ENCODE measurements at regions not wholly inside any gene's neighbourhood (a gene's known extent, or its start where the extent isn't known, plus 50 kb on each side); places are given as distances from the start of the nearest gene placed in this dataset.

DNA sequence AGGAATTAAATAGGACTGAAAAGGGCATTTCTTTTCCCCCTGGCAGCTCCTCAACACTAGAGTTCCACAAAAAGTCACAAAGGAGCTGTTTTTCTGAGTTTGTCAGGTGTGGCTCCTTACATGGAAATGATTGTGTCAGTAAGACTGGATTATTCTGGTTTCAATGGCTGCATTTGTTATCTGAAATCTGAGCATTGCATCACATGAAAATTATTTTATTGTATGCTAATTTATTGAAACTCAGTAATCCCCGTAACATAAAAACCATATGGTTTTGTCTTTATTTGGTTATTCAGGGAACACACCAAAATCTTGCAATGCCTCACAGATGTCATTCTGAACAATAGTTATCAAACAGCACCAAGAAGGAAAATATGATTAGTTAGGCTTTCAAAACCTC, 439.7 kb upstream of the TNP1 start:
- H3K4me1 ChIP-seq (ENCODE audit: insufficient read depth, low read length): no peaks in the 10 kb centered on the region
- no peaks in the 10 kb centered on the region for H4K20me1 ChIP-seq (ENCODE audit: insufficient read depth, low read length)
- H2AFZ ChIP-seq (ENCODE audit: low read depth, low read length): no peak overlapping the region
- no peak overlapping the region for H3K9ac ChIP-seq (ENCODE audit: low read depth, low read length)
- H3K27ac ChIP-seq (ENCODE audit: low read length): no peak overlapping the region
- no peak overlapping the region for H3K4me3 ChIP-seq (ENCODE audit: low read depth in 1 of 2, low read length in 2 of 2)
- DNase-seq (no peak), ATAC-seq (ENCODE audit: insufficient read depth, low read depth) (no peak)
- H3K36me3 ChIP-seq (ENCODE audit: insufficient read depth, low read length): no peaks in the 10 kb centered on the region
- H3K4me2 ChIP-seq (ENCODE audit: insufficient read depth, low read length): no peak overlapping the region
- H3K27me3 ChIP-seq (ENCODE audit: insufficient read depth, low read length, poor library complexity): peaks cover 20% of the 10 kb centered on the region
- TF ChIP-seq, protein P1, sequence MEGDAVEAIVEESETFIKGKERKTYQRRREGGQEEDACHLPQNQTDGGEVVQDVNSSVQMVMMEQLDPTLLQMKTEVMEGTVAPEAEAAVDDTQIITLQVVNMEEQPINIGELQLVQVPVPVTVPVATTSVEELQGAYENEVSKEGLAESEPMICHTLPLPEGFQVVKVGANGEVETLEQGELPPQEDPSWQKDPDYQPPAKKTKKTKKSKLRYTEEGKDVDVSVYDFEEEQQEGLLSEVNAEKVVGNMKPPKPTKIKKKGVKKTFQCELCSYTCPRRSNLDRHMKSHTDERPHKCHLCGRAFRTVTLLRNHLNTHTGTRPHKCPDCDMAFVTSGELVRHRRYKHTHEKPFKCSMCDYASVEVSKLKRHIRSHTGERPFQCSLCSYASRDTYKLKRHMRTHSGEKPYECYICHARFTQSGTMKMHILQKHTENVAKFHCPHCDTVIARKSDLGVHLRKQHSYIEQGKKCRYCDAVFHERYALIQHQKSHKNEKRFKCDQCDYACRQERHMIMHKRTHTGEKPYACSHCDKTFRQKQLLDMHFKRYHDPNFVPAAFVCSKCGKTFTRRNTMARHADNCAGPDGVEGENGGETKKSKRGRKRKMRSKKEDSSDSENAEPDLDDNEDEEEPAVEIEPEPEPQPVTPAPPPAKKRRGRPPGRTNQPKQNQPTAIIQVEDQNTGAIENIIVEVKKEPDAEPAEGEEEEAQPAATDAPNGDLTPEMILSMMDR (IDR thresholded peaks at IDR 0.05; ENCODE audit: borderline replicate concordance, extremely low read depth, low read length, poor library complexity, severe bottlenecking): no peak
- no peak for TF ChIP-seq EZH2 (IDR thresholded peaks at IDR 0.05; ENCODE audit: borderline replicate concordance, low read depth, low read length, severe bottlenecking)
- H3K79me2 ChIP-seq (ENCODE audit: insufficient read depth, low read length): no peaks in the 10 kb centered on the region
- no peaks in the 10 kb centered on the region for H3K9me3 ChIP-seq (ENCODE audit: insufficient read depth, low read length, severe bottlenecking)

DNA sequence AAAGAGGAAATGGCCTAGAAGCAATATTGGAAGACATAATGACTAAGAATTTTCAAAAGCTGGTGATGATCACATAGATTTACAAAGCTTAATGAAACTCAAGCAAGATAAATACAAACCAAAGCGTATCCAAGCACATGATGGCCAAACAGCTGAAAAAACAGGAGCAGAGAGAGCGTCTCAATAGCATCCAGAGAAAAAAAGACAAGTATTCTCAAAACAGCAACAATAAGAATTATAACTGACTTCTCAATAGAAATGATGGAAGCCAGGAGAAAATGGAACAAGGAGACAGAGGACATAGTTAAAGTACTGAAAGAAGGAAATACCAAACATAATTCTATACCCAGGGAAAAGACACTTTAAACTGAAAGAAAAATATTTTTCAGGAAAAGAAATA, 437.2 kb upstream of the TNP1 start:
- no peak for DNase-seq
- no peaks in the 10 kb centered on the region for H4K20me1 ChIP-seq (ENCODE audit: insufficient read depth, low read length)
- H3K27me3 ChIP-seq (ENCODE audit: insufficient read depth, low read length, poor library complexity): peaks cover 11% of the 10 kb centered on the region
- no peak for ATAC-seq (ENCODE audit: insufficient read depth, low read depth)
- H3K9ac ChIP-seq (ENCODE audit: low read depth, low read length): no peak overlapping the region
- H2AFZ ChIP-seq (ENCODE audit: low read depth, low read length): no peak overlapping the region
- no peaks in the 10 kb centered on the region for H3K36me3 ChIP-seq (ENCODE audit: insufficient read depth, low read length)
- TF ChIP-seq, protein P1 (IDR thresholded peaks at IDR 0.05; ENCODE audit: borderline replicate concordance, extremely low read depth, low read length, poor library complexity, severe bottlenecking): no peak
- TF ChIP-seq EZH2 (IDR thresholded peaks at IDR 0.05; ENCODE audit: borderline replicate concordance, low read depth, low read length, severe bottlenecking): no peak
- H3K27ac ChIP-seq (ENCODE audit: low read length): no peak overlapping the region
- H3K4me1 ChIP-seq (ENCODE audit: insufficient read depth, low read length): no peaks in the 10 kb centered on the region
- no peaks in the 10 kb centered on the region for H3K9me3 ChIP-seq (ENCODE audit: insufficient read depth, low read length, severe bottlenecking)
- H3K4me3 ChIP-seq (ENCODE audit: low read depth in 1 of 2, low read length in 2 of 2): no peak overlapping the region
- no peaks in the 10 kb centered on the region for H3K79me2 ChIP-seq (ENCODE audit: insufficient read depth, low read length)
- no peak overlapping the region for H3K4me2 ChIP-seq (ENCODE audit: insufficient read depth, low read length)

DNA sequence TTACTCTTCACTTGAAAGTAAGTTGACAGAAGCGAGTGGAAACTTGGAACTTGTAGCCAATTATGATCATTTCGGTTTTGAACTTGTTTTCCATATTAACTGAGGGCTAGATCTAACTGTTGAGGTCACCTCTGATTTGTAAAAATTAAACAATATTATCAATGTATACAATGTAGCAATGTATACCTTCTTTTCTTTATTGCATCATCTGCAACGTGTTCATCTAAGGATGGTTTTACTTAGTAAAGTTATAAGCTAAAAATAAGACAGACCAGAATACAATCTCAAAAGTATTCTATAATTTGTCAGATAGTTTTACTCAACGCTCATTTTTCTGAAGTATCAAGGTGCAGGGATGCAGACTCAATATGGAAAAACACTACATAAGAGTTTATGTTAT, 435.0 kb upstream of the TNP1 start:
- H2AFZ ChIP-seq (ENCODE audit: low read depth, low read length): no peak overlapping the region
- H3K4me3 ChIP-seq (ENCODE audit: low read depth in 1 of 2, low read length in 2 of 2): no peak overlapping the region
- H3K79me2 ChIP-seq (ENCODE audit: insufficient read depth, low read length): no peaks in the 10 kb centered on the region
- H3K27ac ChIP-seq (ENCODE audit: low read length): no peak overlapping the region
- DNase-seq (no peak), ATAC-seq (ENCODE audit: insufficient read depth, low read depth) (no peak)
- no peaks in the 10 kb centered on the region for H4K20me1 ChIP-seq (ENCODE audit: insufficient read depth, low read length)
- no peaks in the 10 kb centered on the region for H3K4me1 ChIP-seq (ENCODE audit: insufficient read depth, low read length)
- no peak overlapping the region for H3K4me2 ChIP-seq (ENCODE audit: insufficient read depth, low read length)
- no peak overlapping the region for H3K9ac ChIP-seq (ENCODE audit: low read depth, low read length)
- H3K36me3 ChIP-seq (ENCODE audit: insufficient read depth, low read length): no peaks in the 10 kb centered on the region
- no peaks in the 10 kb centered on the region for H3K9me3 ChIP-seq (ENCODE audit: insufficient read depth, low read length, severe bottlenecking)
- TF ChIP-seq, protein P1 (IDR thresholded peaks at IDR 0.05; ENCODE audit: borderline replicate concordance, extremely low read depth, low read length, poor library complexity, severe bottlenecking): no peak
- TF ChIP-seq EZH2 (IDR thresholded peaks at IDR 0.05; ENCODE audit: borderline replicate concordance, low read depth, low read length, severe bottlenecking): no peak
- H3K27me3 ChIP-seq (ENCODE audit: insufficient read depth, low read length, poor library complexity): peaks cover 2% of the 10 kb centered on the region

DNA sequence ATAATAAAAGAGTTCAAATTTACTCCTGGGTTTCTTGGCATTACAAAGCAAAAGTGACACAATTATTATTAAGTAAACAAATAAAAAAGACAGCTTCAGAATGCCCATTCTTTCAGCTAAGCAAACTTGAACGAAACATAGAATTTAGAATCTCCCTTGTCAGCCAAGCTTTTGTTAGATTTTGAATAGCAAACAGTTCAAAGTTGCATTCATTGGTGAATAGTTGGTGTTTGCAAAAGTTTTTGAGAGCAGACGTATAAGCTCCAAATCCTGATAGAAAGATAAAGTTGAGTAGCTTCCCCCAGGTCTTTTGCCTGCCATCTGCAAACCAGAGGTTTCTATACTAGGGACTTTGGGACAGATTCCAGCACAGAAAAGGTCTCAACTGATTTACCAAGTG, 434.3 kb upstream of the TNP1 start:
- H4K20me1 ChIP-seq (ENCODE audit: insufficient read depth, low read length): no peaks in the 10 kb centered on the region
- no peaks in the 10 kb centered on the region for H3K36me3 ChIP-seq (ENCODE audit: insufficient read depth, low read length)
- H3K9me3 ChIP-seq (ENCODE audit: insufficient read depth, low read length, severe bottlenecking): no peaks in the 10 kb centered on the region
- no peak overlapping the region for H3K4me3 ChIP-seq (ENCODE audit: low read depth in 1 of 2, low read length in 2 of 2)
- no peak overlapping the region for H3K4me2 ChIP-seq (ENCODE audit: insufficient read depth, low read length)
- TF ChIP-seq, protein P1 (IDR thresholded peaks at IDR 0.05; ENCODE audit: borderline replicate concordance, extremely low read depth, low read length, poor library complexity, severe bottlenecking): no peak
- TF ChIP-seq EZH2 (IDR thresholded peaks at IDR 0.05; ENCODE audit: borderline replicate concordance, low read depth, low read length, severe bottlenecking): no peak
- no peaks in the 10 kb centered on the region for H3K27me3 ChIP-seq (ENCODE audit: insufficient read depth, low read length, poor library complexity)
- H3K79me2 ChIP-seq (ENCODE audit: insufficient read depth, low read length): no peaks in the 10 kb centered on the region
- no peak overlapping the region for H2AFZ ChIP-seq (ENCODE audit: low read depth, low read length)
- no peaks in the 10 kb centered on the region for H3K4me1 ChIP-seq (ENCODE audit: insufficient read depth, low read length)
- ATAC-seq (ENCODE audit: insufficient read depth, low read depth): no peak
- no peak for DNase-seq
- no peak overlapping the region for H3K9ac ChIP-seq (ENCODE audit: low read depth, low read length)
- no peak overlapping the region for H3K27ac ChIP-seq (ENCODE audit: low read length)
